Panc1 (cell line): ENCODE measurements at regions not wholly inside any gene's neighbourhood (a gene's known extent, or its start where the extent isn't known, plus 50 kb on each side); places are given as distances from the start of the nearest gene placed in this dataset.
"Not testable (repeated sequence)": the region's sequence is repeated elsewhere in the genome, so short reads cannot be mapped to it uniquely, and the experiment has no call there.

Experiments used
- ATAC-seq: fragments of 200-7000 bp; cut with Tn5 transposase; 2 replicates; pipeline ENCODE4 v1.9.1; 2020; ENCODE audit warnings: mild to moderate bottlenecking, moderate library complexity
- BruUV-seq: library from RNA; stranded (reverse); fragments of 400-500 nt; replicated peaks from 2 replicates; lab custom pipeline; 2021; lab: Mats Ljungman, UMichigan
- CTCF ChIA-PET: fragments of 300-600 bp; sonication (Branson Sonifier 250); formaldehyde crosslinking; loops from one replicate; lab custom pipeline; 2022; ENCODE audit warnings: antibody characterized with exemption; lab: Charles Lee
- POLR2A ChIA-PET: fragments of 300-600 bp; sonication (Branson Sonifier 250); formaldehyde crosslinking; loops from one replicate; lab custom pipeline; 2022; ENCODE audit warnings: antibody characterized with exemption; lab: Charles Lee
- DNase-seq: peaks from one replicate; pipeline ENCODE4 v3.0.0-alpha.2; 2010; ENCODE audit warnings: low read depth, low spot score
- H3K27ac ChIP-seq: 2 replicates; pipeline ENCODE4 v1.5.1; 2011; ENCODE audit warnings: mild to moderate bottlenecking, low read length, inconsistent platforms
- H3K27me3 ChIP-seq: fragments of 200-500 bp; sonication (Bioruptor generic); 2 replicates; pipeline ENCODE4 v1.6.0; 2014; ENCODE audit warnings: low read length, inconsistent platforms; ENCODE audit not compliant: control insufficient read depth, insufficient read depth
- H3K36me3 ChIP-seq: fragments of 200-500 bp; sonication (Bioruptor generic); 2 replicates; pipeline ENCODE4 v1.5.1; 2014; ENCODE audit warnings: inconsistent platforms, mild to moderate bottlenecking, low read length, moderate library complexity; ENCODE audit not compliant: control insufficient read depth, insufficient read depth
- H3K4me1 ChIP-seq: 2 replicates; pipeline ENCODE4 v1.5.1; 2011; ENCODE audit warnings: inconsistent platforms, mild to moderate bottlenecking, low read length, moderate library complexity; ENCODE audit not compliant: control insufficient read depth, insufficient read depth
- H3K4me3 ChIP-seq, 2 experiments: 2 replicates each; pipeline ENCODE4 v1.5.1; 2011 to 2012; ENCODE audit warnings: low read depth in 2 of 2, low read length in 2 of 2, mild to moderate bottlenecking in 2 of 2, inconsistent platforms in 1 of 2, moderate library complexity in 1 of 2
- H3K9me3 ChIP-seq: fragments of 200-500 bp; sonication (Bioruptor generic); 2 replicates; pipeline ENCODE4 v1.5.1; 2014; ENCODE audit warnings: low read depth, mild to moderate bottlenecking, inconsistent platforms, low read length, moderate library complexity; ENCODE audit not compliant: control insufficient read depth, insufficient read depth
- CTCF ChIP-seq: fragments of 450-650 bp; IDR thresholded peaks from 2 replicates; pipeline ENCODE4 v1.5.1; 2017; ENCODE audit warnings: mild to moderate bottlenecking
- in situ Hi-C: cut with HindIII; loops from 2 replicates; pipeline ENCODE4 v1.10.0; 2016; ENCODE audit warnings: low sequenced_read_pairs, low pct_unique_long_range_greater_than_20kb
- intact Hi-C: fragments of 100-400 bp; cut with micrococcal nuclease; formaldehyde crosslinking; loops from one replicate; pipeline ENCODE4 v1.10.0; 2022; ENCODE audit not compliant: unreplicated experiment

DNA sequence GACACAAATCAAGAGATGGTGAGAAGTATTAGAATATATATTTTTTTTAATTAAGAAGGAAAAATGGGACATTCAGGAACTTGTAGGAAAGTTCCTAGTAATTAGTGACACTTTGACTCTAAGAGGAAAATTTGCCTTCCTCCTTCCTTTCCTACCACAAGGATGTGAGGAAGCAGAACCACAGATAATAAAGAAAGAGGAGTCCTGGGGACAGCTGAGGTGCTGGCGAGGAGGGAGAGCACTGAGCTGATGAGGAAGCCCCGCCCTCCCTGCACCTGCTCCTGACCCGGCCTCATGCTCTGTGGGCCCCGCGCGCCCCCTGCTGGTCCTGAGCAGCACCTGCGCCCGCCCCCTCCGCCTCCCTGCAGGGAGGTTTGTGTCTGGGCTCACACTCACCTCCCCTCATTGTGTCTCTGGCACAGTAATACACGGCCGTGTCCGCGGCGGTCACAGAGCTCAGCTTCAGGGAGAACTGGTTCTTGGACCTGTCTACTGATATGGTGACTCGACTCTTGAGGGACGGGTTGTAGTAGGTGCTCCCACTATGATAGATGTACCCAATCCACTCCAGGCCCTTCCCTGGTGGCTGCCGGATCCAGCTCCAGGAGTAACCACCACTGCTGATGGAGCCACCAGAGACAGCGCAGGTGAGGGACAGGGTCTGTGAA, 822.6 kb downstream of the TMEM121 start:
- ATAC-seq, POLR2A ChIA-PET, H3K36me3 ChIP-seq, H3K4me3 ChIP-seq, H3K9me3 ChIP-seq, CTCF ChIA-PET, H3K4me1 ChIP-seq, H3K27ac ChIP-seq, in situ Hi-C loops, BruUV-seq, intact Hi-C loops: not testable (repeated sequence)
- TF ChIP-seq CTCF: peak; percentile 92
- peaks cover 15% of the 10 kb centered on the region for H3K27me3 ChIP-seq
- DNase-seq: peak; percentile 4

DNA sequence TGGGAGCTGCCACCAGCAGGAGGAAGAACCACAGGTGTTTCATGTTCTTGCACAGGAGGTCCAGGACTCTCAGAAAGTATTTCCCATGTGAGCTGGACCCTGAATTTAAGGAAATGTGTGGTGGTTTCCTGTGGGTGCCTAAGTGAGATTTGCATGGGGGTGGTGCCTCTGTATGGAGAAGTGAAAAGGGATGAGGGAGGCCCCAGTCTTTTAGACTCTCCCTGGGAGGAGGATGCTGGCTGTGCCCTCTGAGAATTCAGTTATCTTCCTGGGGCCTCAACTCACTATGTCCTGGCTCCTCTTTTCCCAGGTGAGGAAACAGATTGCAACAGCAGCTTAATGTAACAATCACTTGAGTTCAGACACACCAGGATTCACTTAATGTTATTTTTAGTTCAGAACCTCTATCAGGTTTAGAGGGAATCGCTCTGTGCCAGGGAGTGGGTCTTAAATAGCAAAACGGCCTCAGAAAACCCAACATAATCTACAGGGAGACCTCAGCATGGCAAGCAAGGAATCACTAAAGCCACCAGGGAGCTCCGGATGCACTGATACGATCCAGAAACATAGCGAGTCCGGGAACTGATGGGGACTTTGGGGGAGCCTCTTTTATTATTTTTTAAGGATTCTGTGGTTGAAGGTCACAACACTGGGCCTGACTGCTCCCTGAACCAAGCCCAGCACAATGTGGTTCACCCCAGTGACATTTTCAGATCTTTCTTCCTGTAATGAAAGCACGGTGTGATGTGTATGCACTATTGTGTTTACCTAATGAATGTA, 823.5 kb downstream of the TMEM121 start:
- H3K9me3 ChIP-seq, BruUV-seq, H3K27ac ChIP-seq, ATAC-seq, H3K4me3 ChIP-seq, POLR2A ChIA-PET, H3K4me1 ChIP-seq, H3K36me3 ChIP-seq, in situ Hi-C loops, DNase-seq, intact Hi-C loops: not testable (repeated sequence)
- CTCF ChIA-PET: interaction anchor here (0.6 kb wide), 1 partner anchor 305 kb away, joined by 3 read pairs; no protein-coding TSS in a partner anchor
- H3K27me3 ChIP-seq: peaks cover 15% of the 10 kb centered on the region

- POLR2A ChIA-PET, CTCF ChIA-PET, DNase-seq, H3K9me3 ChIP-seq, in situ Hi-C loops, ATAC-seq, intact Hi-C loops, H3K4me3 ChIP-seq, H3K27ac ChIP-seq, H3K36me3 ChIP-seq, H3K4me1 ChIP-seq, BruUV-seq: not testable (repeated sequence)
- peaks cover 13% of the 10 kb centered on the region; the same call in 1 of the 2 replicates for H3K27me3 ChIP-seq
Observed at GRCh38 chr14:106355007-106355791, 828.8 kb downstream of the TMEM121 start.

GRCh38 chr14:106355881-106356642, 829.7 kb downstream of the TMEM121 start:
- H3K27me3 ChIP-seq: peaks cover 11% of the 10 kb centered on the region; the same call in 1 of the 2 replicates
- H3K4me1 ChIP-seq, H3K27ac ChIP-seq, BruUV-seq, ATAC-seq, H3K4me3 ChIP-seq, in situ Hi-C loops, H3K9me3 ChIP-seq, DNase-seq, CTCF ChIA-PET, intact Hi-C loops, H3K36me3 ChIP-seq, POLR2A ChIA-PET: not testable (repeated sequence)

DNA sequence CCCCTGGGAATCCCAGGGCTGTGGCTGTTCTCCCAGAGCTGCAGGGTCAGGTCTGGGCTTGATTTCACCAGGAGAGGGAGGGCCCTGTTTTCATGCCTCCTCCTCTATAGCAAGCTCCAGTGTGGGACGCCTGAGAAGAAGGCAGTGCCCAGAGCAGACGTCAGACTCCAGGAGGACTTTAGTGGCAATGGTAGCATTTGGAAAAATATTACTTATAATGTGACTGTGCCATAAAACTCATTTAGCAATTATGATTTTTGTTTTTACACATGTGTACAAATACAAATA, 830.2 kb downstream of the TMEM121 start:
- ATAC-seq, H3K27ac ChIP-seq, in situ Hi-C loops, H3K27me3 ChIP-seq, POLR2A ChIA-PET, intact Hi-C loops, CTCF ChIA-PET, BruUV-seq, H3K4me1 ChIP-seq, H3K36me3 ChIP-seq, DNase-seq, H3K4me3 ChIP-seq, H3K9me3 ChIP-seq: not testable (repeated sequence)
